CD4-positive, alpha-beta T cell treated with Interferon alpha-2 for 1 hour (primary cell): ENCODE measurements at regions not wholly inside any gene's neighbourhood (a gene's known extent, or its start where the extent isn't known, plus 50 kb on each side); places are given as distances from the start of the nearest gene placed in this dataset.

Source experiments
- DNase-seq, 2 donors: peaks; one replicate each; pipeline ENCODE4 v3.0.0-alpha.2; 2020 to 2022

DNA sequence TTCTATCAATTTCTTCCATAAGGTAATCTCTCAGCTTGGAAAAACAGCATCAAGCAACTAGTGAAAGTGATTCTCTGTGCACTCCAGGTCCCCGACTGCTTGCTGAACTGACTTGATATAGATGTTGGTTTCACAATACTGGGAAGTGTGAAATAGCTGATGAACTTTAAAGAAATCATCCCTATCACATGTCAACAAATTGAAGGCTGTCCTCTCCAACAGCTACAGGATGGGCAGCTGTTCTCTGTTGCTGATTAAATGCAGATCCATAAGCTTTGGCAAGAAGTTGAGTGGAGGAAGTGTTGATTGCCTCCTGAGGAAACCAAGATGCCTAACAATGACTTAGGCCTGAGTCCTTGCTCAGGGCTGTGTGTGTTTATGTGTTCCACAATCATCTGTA lies 130.4 kb upstream of the GDF10 start:
- DNase-seq = no peak

GRCh38 chr10:47173929-47174442 lies 126.0 kb upstream of the GDF10 start:
- DNase-seq = no peak

DNA sequence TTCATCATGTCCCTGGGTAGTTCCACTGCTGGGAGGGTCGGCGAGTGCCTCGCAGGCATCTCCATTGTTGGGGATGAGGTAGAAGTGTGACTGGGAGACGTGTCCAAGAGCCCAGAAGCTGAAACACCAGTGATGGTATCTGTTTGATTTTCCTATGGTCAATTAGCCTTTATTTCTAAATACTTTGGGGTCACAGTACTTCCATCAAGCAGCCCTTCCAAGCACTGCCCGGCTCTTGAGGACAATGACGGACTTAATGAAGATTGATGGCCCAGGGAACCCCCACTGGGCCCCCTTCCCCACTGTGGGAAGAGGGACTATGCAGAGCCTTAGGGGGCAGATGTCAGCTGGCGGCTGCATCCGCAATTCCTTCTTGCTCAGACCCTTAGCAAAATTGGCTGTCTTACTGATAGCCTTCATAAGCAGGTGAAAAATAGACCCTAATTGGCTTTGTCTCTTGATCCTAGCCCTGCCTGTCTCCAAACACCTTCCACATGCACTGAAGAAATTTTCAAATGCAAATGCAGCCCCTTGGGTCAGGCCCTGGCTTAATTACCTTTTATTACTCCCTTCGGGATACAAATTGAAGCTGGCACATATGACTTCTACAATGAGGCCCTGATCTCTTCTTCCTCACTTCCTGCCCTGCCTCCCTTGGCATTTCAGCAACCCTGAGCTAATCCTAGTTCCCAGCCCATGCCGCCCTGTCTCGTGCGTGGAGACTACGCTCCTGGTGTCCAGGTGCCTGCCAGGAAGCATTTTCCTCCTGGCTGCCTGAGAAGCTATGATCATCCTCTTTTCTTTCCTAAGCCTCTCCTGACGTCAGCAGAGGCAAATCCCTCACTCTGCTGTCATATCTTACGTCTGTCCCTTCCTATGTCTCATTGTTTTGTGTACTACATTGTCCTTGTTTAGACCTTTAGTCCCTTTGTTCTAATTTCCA lies 124.5 kb upstream of the GDF10 start:
- no peak for DNase-seq

DNA sequence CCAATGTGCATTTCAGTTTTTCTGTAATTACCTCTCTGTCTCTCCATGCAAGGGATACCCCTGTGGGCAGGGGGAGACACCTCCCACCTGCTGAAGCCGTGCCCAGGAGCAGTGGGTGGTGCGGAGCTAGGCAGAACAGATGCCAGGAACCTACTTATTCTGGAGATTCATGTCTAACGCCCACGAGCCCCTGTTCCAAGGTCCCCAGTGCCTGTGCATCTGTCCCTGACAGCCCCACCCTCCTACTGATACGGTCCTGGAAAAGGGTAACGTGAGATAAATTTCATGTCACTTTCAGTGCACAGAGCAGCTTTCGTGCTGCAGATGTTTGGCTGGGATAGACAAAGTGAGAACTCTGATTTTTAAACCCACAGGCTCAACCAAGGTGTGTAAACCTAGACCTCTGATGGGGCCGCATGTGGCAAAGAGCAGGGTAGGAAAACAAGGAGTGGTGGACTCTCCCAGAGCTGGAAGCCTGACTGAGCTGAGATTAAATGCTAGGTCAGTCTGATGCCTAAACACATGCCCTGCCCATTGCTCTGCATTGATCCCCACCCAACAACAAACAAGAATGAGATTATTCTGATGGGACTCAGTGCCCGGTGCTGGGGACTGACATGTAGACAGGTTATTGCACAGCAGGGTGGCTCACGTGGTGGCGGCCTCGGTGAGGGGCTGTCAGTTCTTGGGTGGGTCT lies 123.6 kb upstream of the GDF10 start:
- no peak for DNase-seq

DNA sequence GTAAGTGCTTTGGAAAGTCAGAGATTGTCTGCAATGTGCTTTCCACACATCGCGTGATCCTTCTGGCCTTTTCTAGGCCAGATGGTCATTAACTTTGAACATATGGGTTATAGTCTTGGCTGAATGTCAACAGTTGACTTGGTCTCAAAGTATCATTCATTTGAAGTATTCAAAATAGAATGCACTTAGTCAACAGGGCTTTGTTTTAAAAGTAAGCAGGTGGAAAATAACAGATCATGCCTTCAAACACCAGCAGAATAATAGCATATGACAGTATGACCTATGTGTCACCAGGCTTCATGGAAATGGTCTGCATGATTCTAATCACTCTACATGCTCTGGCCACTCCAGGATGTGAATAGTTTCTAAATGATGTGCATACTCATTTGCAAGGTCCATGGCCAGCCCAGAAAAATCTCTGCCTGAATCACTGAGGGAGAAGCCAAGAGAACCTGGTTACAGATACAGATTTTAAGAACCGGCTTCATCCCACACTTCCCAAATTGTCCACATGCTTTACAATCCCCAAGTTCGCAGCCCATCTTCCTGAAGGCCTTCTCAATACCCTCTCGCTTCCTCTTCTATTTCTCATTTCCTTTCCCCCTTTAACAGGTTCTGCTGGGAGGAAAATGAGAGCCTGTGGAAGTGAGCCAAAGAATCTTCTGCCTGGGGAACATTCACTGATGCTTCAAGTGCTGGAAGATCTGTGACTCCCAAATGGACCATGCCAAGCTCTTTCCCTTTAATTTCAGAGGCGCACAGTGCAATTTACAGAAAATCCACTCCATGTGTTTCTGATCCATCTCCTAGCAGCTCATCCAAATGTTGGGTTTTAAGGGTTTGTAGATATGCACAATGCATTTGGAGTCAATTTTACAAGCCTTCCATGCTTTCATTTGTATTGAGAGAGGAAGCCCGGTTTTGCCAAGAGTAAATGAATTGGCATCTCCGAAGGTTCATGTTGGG lies 122.8 kb upstream of the GDF10 start:
- DNase-seq = no peak

- no peak for DNase-seq
These were observed 121.3 kb upstream of the GDF10 start for GRCh38 chr10:47178537-47179290.

DNA sequence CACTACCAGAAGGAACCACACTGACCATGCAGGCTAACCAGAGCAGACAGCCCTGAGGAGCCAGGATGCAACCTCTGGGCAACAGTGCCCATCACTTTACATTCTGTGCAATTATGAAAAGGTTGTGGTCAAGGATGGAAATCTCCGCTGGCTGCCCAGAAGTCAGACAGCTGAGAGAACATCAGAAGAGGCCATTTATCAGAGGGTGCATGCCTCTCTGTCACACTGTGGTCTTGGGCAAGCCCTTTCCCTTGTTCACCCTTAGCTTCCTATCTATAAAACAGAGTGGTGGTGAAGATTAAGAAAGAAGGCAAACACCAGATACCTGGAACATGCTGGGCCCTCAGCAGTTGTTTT lies 120.7 kb upstream of the GDF10 start:
- no peak for DNase-seq

GRCh38 chr10:47181052-47181849 lies 118.7 kb upstream of the GDF10 start:
- no peak for DNase-seq

DNA sequence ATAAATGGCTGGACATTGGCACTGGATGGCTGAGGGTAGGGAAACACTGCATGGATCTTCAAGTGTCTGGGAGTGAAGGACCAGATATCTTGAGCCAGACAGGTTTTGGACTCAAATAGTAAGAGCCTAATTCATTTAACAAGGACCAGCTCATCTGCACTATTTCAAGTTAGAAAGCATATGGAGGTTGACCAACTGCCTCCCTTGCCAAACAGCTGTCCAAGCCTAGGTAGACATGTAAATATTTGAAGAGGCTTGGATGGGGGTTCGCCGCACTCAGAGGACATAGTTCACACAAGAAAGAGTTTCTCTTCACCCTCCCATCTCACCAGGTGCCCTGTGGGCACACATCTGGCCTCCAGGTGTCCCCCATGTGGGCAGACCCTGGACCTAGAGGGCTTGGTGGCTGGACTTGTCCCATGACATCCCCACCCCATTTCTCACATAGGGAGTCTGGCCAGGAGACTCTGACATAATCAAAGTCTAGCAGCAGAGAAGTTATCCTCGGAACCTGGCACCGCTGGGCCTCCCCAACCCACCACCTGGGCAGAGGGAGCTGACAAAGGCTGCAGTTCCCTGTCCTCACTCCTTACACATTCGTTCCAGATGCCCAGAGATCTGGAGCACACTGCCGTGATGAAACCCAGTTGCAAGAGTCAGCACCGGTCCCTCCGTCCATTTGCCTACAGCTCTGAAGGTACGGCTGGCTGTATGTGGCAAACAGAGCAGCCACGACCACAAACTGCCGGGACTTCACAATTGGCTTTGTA lies 116.9 kb upstream of the GDF10 start:
- no peak for DNase-seq

GRCh38 chr10:47183704-47184041 lies 116.3 kb upstream of the GDF10 start:
- no peak for DNase-seq

DNA sequence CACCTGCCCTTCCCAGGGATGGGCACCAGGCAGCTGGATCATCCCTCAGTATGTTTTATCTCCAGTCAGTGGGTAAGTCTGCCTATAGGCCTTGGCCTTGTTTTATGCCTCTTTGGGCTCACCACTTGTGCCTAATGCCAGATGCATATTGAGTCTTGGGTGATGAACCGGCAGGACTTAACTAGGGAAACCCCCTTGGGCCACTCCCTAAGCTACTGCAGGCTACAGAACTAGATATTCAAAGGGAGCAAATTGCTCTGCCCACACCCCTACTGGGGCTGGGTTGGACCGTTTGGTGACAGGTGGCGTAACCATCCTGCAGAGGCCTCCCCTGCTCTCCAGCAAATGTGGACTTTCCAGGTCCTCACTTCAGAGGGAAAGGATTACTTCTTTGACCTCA lies 115.7 kb upstream of the GDF10 start:
- DNase-seq = no peak

DNA sequence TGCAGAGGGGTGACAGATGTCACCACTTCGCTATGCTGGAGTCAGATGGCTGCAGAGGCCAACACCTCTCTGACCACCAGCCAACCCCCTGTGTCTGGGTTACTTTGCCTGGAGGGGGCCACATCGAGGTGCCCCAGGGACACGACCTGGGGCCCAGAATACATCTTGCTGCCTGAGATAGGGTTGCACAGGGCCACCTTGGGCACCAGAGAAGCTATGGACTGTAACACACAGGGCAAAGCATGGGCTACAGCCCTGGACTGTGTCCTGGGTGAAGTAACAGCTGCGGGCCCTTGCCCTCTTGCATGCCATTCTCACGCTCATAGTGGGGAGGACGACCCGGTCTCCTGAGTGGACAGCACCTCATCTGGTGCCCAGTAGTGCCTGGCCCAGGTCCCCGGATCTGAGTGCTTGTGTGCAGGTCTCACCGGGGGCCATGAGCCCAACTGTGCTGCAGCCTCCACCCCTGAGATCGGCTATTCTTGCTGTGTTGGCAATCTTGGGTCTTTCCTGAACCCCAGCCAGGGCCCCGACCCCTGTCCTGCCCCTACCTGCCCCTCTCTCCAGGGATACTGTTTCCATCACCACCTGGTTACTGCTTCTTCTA lies 115.2 kb upstream of the GDF10 start:
- no peak for DNase-seq

DNA sequence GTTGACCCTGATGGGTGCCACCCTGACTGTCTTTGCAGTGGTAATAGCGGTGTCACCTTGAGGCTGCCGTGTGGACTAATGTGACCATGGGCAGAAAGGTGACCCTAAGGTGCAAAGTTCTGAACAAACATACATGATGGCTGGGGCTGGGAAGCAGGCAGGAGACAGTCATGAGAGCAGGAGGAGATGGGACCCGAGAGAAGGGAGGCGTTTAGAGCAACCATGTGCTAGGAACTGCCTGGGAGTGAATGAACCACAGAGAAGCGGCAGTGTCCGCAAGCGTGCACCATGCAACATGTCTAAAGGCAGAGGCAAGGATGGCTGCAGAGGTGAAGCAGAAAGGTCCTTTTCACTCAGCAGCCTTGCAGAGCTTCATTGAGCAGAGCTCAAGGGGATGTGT lies 113.1 kb upstream of the GDF10 start:
- no peak for DNase-seq

DNA sequence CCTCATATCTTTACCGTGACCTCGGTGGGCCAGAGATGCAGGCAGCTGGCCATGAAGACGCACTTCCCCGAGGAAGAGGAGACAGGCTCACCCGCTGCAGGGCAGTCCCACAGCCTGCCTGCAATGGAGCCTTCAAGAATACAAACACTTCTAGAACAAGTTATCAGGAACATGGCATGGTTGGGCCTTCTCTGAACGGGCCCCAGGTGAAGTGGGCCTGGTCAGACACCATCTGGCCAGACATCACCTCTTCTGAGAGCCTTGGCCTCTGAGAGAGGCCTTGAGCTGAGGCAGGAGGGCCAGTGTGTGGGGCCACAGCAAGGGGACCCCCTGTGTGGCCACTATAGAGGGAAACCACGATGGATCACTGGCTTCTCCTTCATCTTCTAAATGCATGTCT lies 112.4 kb upstream of the GDF10 start:
- no peak for DNase-seq

- DNase-seq = no peak
These were observed 111.8 kb upstream of the GDF10 start for GRCh38 chr10:47188156-47188555.

- DNase-seq = no peak
These were observed 110.2 kb upstream of the GDF10 start for GRCh38 chr10:47189802-47190201.

- DNase-seq = no peak
These were observed 109.7 kb upstream of the GDF10 start for GRCh38 chr10:47190301-47190700.

DNA sequence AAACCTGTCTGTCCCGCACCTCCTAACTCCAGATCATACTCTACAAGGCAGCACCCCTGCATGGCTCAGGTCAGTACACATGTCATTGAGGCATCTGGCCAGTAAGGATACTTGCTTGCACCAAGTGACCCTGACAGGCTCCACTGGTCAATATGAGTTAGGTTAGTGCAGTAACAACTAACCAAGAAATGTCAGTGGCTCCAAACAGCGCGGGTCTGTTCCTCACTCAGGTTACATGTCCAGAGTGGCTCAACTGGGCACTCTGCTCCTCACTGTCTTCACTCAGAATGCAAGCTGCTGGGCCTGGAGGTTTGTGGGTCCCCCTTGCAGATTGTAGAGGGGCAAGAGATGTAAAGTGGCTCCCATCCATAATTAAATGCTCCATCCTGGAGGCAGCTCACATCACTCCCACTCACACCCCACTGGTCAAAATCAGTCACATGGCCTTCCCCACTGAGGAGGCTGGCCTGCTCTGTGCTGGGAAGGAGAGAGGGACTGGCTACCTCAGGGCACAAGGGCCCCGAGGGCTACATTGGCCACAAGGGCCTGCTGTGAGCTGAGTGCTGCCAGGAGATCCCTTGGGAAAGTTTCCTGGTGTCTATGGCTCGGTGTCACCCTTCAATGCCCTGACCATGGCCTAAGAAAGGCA lies 109.1 kb upstream of the GDF10 start:
- DNase-seq = no peak

DNA sequence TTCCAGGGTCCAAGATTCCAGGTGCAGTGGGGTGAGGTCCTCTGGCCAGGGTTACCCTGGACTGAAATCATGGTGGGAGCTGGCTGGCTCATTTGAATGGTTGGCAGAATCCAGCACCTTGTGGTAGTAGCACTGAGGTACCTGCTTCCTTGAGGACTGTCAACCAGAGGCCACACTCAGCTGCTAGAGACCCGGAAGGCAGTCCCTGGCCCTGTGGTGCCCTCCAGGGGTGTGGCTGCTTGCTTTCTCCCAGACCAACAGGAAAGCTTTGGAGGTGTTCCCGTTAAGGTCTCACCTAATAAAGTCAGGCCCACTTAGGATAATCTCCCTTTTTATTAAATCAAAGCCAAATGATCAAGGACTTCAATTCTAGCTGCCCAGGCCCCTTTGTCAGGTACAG lies 107.7 kb upstream of the GDF10 start:
- DNase-seq = no peak

GRCh38 chr10:47193666-47194065 lies 106.3 kb upstream of the GDF10 start:
- DNase-seq = no peak
